ENCODE measurements at regions not wholly inside any gene's neighbourhood (a gene's known extent, or its start where the extent isn't known, plus 50 kb on each side); places are given as distances from the start of the nearest gene placed in this dataset.

GRCh38 chr4:62226082-62226481 is 1026.0 kb downstream of the ADGRL3 start:
- TF ChIP-seq, protein P1, sequence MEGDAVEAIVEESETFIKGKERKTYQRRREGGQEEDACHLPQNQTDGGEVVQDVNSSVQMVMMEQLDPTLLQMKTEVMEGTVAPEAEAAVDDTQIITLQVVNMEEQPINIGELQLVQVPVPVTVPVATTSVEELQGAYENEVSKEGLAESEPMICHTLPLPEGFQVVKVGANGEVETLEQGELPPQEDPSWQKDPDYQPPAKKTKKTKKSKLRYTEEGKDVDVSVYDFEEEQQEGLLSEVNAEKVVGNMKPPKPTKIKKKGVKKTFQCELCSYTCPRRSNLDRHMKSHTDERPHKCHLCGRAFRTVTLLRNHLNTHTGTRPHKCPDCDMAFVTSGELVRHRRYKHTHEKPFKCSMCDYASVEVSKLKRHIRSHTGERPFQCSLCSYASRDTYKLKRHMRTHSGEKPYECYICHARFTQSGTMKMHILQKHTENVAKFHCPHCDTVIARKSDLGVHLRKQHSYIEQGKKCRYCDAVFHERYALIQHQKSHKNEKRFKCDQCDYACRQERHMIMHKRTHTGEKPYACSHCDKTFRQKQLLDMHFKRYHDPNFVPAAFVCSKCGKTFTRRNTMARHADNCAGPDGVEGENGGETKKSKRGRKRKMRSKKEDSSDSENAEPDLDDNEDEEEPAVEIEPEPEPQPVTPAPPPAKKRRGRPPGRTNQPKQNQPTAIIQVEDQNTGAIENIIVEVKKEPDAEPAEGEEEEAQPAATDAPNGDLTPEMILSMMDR (IDR thresholded peaks at IDR 0.05; ENCODE audit: poor library complexity): no peak
- TF ChIP-seq EZH2 (IDR thresholded peaks at IDR 0.05; ENCODE audit: borderline replicate concordance): no peak
